CD4-positive, alpha-beta memory T cell (primary cell): ENCODE measurements at regions not wholly inside any gene's neighbourhood (a gene's known extent, or its start where the extent isn't known, plus 50 kb on each side); places are given as distances from the start of the nearest gene placed in this dataset.

Experiments
- CTCF ChIA-PET: fragments of 350-600 bp; sonication (Branson Sonifier 250); formaldehyde crosslinking; loops from one replicate; lab custom pipeline; 2021; ENCODE audit warnings: inconsistent platforms; ENCODE audit not compliant: partially characterized antibody; lab: Charles Lee
- POLR2A ChIA-PET: fragments of 350-600 bp; sonication (Branson Sonifier 250); formaldehyde crosslinking; loops from one replicate; lab custom pipeline; 2021; ENCODE audit not compliant: partially characterized antibody; lab: Charles Lee
- DNase-seq, 5 donors: peaks; one replicate each; pipeline versions ENCODE4 v3.0.0 to v3.0.0-alpha.2; 2020 to 2022; ENCODE audit warnings: mixed read lengths in 1 of 5
- H3K27ac ChIP-seq: one replicate; pipeline ENCODE4 v1.7.0; 2013; ENCODE audit warnings: low read depth, low read length
- H3K27me3 ChIP-seq: 2 replicates; pipeline ENCODE4 v1.7.0; 2013; ENCODE audit warnings: mild to moderate bottlenecking, low read length, moderate library complexity; ENCODE audit not compliant: insufficient read depth
- H3K36me3 ChIP-seq: 2 replicates; pipeline ENCODE4 v1.7.0; 2013; ENCODE audit warnings: mild to moderate bottlenecking, low read length, moderate library complexity; ENCODE audit not compliant: insufficient read depth
- H3K4me1 ChIP-seq: 2 replicates; pipeline ENCODE4 v1.7.0; 2013; ENCODE audit warnings: mild to moderate bottlenecking, low read length, moderate library complexity; ENCODE audit not compliant: insufficient read depth
- H3K4me3 ChIP-seq, 2 donors: one replicate each; pipeline ENCODE4 v1.7.0; 2013; ENCODE audit warnings: low read length in 2 of 2, mild to moderate bottlenecking in 1 of 2
- H3K9me3 ChIP-seq, 2 donors: one replicate each; pipeline ENCODE4 v1.7.0; 2013; ENCODE audit warnings: low read length in 2 of 2, control low read depth in 1 of 2; ENCODE audit not compliant: control insufficient read depth in 1 of 2
- H3K27ac Mint-ChIP-seq, 7 donors: one replicate each; pipeline ENCODE4 v1.8.0; 2020 to 2021; ENCODE audit warnings: mixed read lengths in 7 of 7, mild to moderate bottlenecking in 6 of 7, inconsistent platforms in 3 of 7, moderate library complexity in 3 of 7
- H3K27me3 Mint-ChIP-seq, 2 donors: one replicate each; pipeline ENCODE4 v1.8.0; 2020 to 2021; ENCODE audit warnings: mixed read lengths in 2 of 2
- H3K36me3 Mint-ChIP-seq, 2 donors: one replicate each; pipeline ENCODE4 v1.8.0; 2020 to 2021; ENCODE audit warnings: mixed read lengths in 2 of 2, inconsistent platforms in 1 of 2, mild to moderate bottlenecking in 1 of 2
- H3K4me1 Mint-ChIP-seq, 4 donors: one replicate each; pipeline ENCODE4 v1.8.0; 2020 to 2021; ENCODE audit warnings: mixed read lengths in 4 of 4, mild to moderate bottlenecking in 1 of 4
- H3K4me3 Mint-ChIP-seq, 8 donors: one replicate each; pipeline ENCODE4 v1.8.0; 2020 to 2021; ENCODE audit warnings: mixed read lengths in 8 of 8, mild to moderate bottlenecking in 7 of 8, moderate library complexity in 6 of 8, inconsistent platforms in 3 of 8
- H3K9me3 Mint-ChIP-seq, 8 donors: one replicate each; pipeline ENCODE4 v1.8.0; 2020 to 2021; ENCODE audit warnings: mixed read lengths in 8 of 8, mild to moderate bottlenecking in 5 of 8, inconsistent platforms in 3 of 8, moderate library complexity in 1 of 8
- intact Hi-C: fragments of 100-400 bp; cut with micrococcal nuclease; formaldehyde crosslinking; loops from one replicate; pipeline ENCODE4 v1.15.1; 2023

- H3K27me3 ChIP-seq: no peaks in the 10 kb centered on the region
- ChIA-PET POLR2A (no interaction called here), CTCF (no interaction called here)
- H3K4me3 ChIP-seq: no peak overlapping the region
- H3K4me3 Mint-ChIP-seq: no peak overlapping the region
- H3K36me3 ChIP-seq: no peaks in the 10 kb centered on the region
- H3K9me3 ChIP-seq: no peaks in the 10 kb centered on the region
- no peak for DNase-seq
- H3K27me3 Mint-ChIP-seq: no peaks in the 10 kb centered on the region
- H3K4me1 ChIP-seq: no peaks in the 10 kb centered on the region
- H3K9me3 Mint-ChIP-seq: peaks cover 0 to 3% (median 0%) of the 10 kb centered on the region in 8 donors
- H3K36me3 Mint-ChIP-seq: no peaks in the 10 kb centered on the region
- intact Hi-C loops: no loop called here
- H3K27ac Mint-ChIP-seq: no peak overlapping the region
- H3K4me1 Mint-ChIP-seq: no peaks in the 10 kb centered on the region
- no peak overlapping the region for H3K27ac ChIP-seq
Measured at GRCh38 chr2:66682476-66682875, 247.6 kb downstream of the MEIS1 start.

DNA sequence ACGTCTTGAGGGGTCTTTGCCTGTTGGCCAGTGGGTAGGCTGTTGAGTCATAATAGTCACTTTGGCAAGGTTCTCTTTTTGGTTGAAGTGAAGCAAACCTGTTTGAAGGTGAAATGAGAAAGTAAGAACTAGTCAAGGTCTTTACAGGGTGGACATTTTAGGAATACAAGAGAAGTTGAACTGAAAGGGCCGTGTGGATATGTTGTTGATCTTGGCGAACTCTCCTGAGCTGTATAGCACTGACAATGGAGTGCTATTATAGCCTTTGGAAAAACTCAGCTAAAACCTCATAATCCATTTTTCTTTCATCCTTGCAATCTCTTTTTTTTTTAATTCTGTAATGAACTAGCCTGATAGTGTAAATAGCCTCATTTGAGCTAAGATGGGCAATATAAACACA, 248.1 kb downstream of the MEIS1 start:
- H3K27ac Mint-ChIP-seq: no peak overlapping the region

GRCh38 chr2:66683599-66683998, 248.7 kb downstream of the MEIS1 start:
- CTCF ChIA-PET: no interaction called here
- H3K36me3 Mint-ChIP-seq: no peaks in the 10 kb centered on the region
- intact Hi-C loops: no loop called here
- Histone ChIP-seq H3K36me3 (no peaks in the 10 kb centered on the region), H3K27ac (no peak overlapping the region), H3K4me3 (no peak overlapping the region), H3K4me1 (no peaks in the 10 kb centered on the region), H3K27me3 (no peaks in the 10 kb centered on the region), H3K9me3 (no peaks in the 10 kb centered on the region)
- H3K4me3 Mint-ChIP-seq: no peak overlapping the region
- H3K27ac Mint-ChIP-seq: no peak overlapping the region
- H3K27me3 Mint-ChIP-seq: no peaks in the 10 kb centered on the region
- no peak for DNase-seq
- H3K4me1 Mint-ChIP-seq: no peaks in the 10 kb centered on the region
- H3K9me3 Mint-ChIP-seq: peaks cover 0 to 3% (median 0%) of the 10 kb centered on the region in 8 donors
- POLR2A ChIA-PET: no interaction called here

More for the DNA sequence above, 248.1 kb downstream of the MEIS1 start:
- Histone ChIP-seq H3K9me3 (no peaks in the 10 kb centered on the region), H3K36me3 (no peaks in the 10 kb centered on the region), H3K27me3 (no peaks in the 10 kb centered on the region), H3K27ac (no peak overlapping the region), H3K4me3 (no peak overlapping the region), H3K4me1 (no peaks in the 10 kb centered on the region)
- Mint-ChIP-seq H3K4me1 (no peaks in the 10 kb centered on the region), H3K36me3 (no peaks in the 10 kb centered on the region), H3K4me3 (no peak overlapping the region), H3K9me3 (peaks cover 0 to 3% (median 0%) of the 10 kb centered on the region in 8 donors), H3K27me3 (no peaks in the 10 kb centered on the region)
- ChIA-PET CTCF (no interaction called here), POLR2A (no interaction called here)
- DNase-seq: no peak
- intact Hi-C loops: no loop called here

DNA sequence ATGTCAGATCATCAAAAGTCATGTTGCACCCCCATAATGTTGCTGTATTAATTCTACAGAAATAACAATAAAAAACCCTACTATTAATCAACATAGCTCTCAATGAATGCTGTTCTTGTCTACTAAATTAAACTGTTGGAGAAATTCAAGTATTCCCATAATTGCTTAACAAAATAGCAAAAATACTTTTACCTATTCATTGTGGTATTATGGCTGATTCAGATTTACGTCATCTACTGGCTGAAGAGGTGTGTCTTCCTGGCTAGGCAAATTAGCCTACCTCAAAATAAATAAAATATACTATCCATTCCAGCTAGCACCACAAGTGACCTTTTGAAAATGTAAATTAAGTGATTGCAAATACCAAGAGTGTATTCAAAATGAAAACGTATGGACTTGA, 249.4 kb downstream of the MEIS1 start:
- no peaks in the 10 kb centered on the region for H3K9me3 ChIP-seq
- peaks cover 0 to 1% of the 10 kb centered on the region in 2 donors for H3K27me3 Mint-ChIP-seq
- POLR2A ChIA-PET: no interaction called here
- H3K4me3 Mint-ChIP-seq: no peak overlapping the region
- H3K27ac Mint-ChIP-seq: no peak overlapping the region
- H3K4me1 ChIP-seq: no peaks in the 10 kb centered on the region
- H3K27ac ChIP-seq: no peak overlapping the region
- no peaks in the 10 kb centered on the region for H3K36me3 Mint-ChIP-seq
- peaks cover 0 to 3% (median 0%) of the 10 kb centered on the region in 8 donors for H3K9me3 Mint-ChIP-seq
- no peaks in the 10 kb centered on the region for H3K27me3 ChIP-seq
- DNase-seq: no peak
- H3K36me3 ChIP-seq: no peaks in the 10 kb centered on the region
- H3K4me3 ChIP-seq: no peak overlapping the region
- H3K4me1 Mint-ChIP-seq: no peaks in the 10 kb centered on the region
- intact Hi-C loops: no loop called here
- CTCF ChIA-PET: no interaction called here

DNA sequence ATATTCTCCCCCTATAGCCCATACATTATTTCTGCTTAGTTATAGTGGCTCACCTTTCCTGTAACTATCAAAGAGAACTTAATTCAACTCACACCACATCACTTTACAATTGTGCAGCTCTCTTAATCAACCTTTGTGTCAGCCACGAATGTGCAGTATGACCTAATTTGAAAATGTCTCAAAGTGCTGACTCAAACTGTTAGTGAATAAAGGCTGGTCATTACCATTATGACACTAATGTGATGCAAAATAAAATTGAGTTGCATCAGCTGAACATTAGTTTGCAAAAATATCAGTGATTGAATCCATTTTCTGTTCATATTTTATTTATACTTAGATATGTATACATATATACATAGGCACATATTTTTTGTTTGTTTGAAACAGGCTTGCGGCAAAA, 251.8 kb downstream of the MEIS1 start:
- Mint-ChIP-seq H3K36me3 (no peaks in the 10 kb centered on the region), H3K27ac (no peak overlapping the region), H3K27me3 (peaks cover 0 to 1% of the 10 kb centered on the region in 2 donors), H3K4me1 (no peaks in the 10 kb centered on the region), H3K9me3 (peaks cover 0 to 2% (median 0%) of the 10 kb centered on the region in 8 donors), H3K4me3 (no peak overlapping the region)
- DNase-seq: no peak
- POLR2A ChIA-PET: no interaction called here
- Histone ChIP-seq H3K4me3 (no peak overlapping the region), H3K27ac (no peak overlapping the region), H3K36me3 (no peaks in the 10 kb centered on the region), H3K9me3 (no peaks in the 10 kb centered on the region), H3K4me1 (no peaks in the 10 kb centered on the region), H3K27me3 (no peaks in the 10 kb centered on the region)
- intact Hi-C loops: no loop called here
- CTCF ChIA-PET: no interaction called here

DNA sequence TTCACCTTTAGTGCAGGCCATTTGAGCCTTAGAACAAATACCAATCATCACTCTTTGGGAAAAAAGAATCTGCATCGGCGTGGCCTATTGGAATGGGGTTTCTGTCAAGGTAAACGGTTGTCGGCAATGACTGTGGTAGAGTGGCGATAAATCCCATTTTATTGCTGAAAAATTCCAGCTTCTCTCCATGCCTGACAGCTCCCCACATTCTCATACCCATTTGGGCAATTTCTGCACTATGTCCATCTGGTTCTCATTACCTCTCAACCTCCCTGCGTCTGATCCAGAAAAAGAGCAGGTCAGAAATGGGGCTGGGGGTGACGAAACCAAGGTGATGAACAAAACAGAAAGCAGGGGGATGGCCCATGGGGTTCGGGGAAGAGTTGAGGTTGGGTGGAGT, 254.0 kb downstream of the MEIS1 start:
- no peak overlapping the region for H3K27ac Mint-ChIP-seq

GRCh38 chr2:66689456-66690051, 254.6 kb downstream of the MEIS1 start:
- peaks cover 0 to 1% of the 10 kb centered on the region in 2 donors for H3K27me3 Mint-ChIP-seq
- no peak for DNase-seq
- Histone ChIP-seq H3K4me1 (no peaks in the 10 kb centered on the region), H3K27me3 (no peaks in the 10 kb centered on the region), H3K36me3 (no peaks in the 10 kb centered on the region), H3K4me3 (no peak overlapping the region), H3K27ac (no peak overlapping the region), H3K9me3 (no peaks in the 10 kb centered on the region)
- intact Hi-C loops: no loop called here
- no peaks in the 10 kb centered on the region for H3K4me1 Mint-ChIP-seq
- H3K4me3 Mint-ChIP-seq: no peak overlapping the region
- H3K27ac Mint-ChIP-seq: no peak overlapping the region
- H3K36me3 Mint-ChIP-seq: no peaks in the 10 kb centered on the region
- POLR2A ChIA-PET: no interaction called here
- CTCF ChIA-PET: no interaction called here
- H3K9me3 Mint-ChIP-seq: peaks cover 0 to 2% (median 0%) of the 10 kb centered on the region in 8 donors

More for the DNA sequence above, 254.0 kb downstream of the MEIS1 start:
- no peaks in the 10 kb centered on the region for H3K4me1 ChIP-seq
- no peak overlapping the region for H3K27ac ChIP-seq
- Mint-ChIP-seq H3K27me3 (peaks cover 0 to 1% of the 10 kb centered on the region in 2 donors), H3K9me3 (peaks cover 0 to 2% (median 0%) of the 10 kb centered on the region in 8 donors), H3K4me1 (no peaks in the 10 kb centered on the region), H3K36me3 (no peaks in the 10 kb centered on the region), H3K4me3 (no peak overlapping the region)
- intact Hi-C loops: no loop called here
- CTCF ChIA-PET: no interaction called here
- H3K4me3 ChIP-seq: no peak overlapping the region
- DNase-seq: no peak
- POLR2A ChIA-PET: no interaction called here
- no peaks in the 10 kb centered on the region for H3K36me3 ChIP-seq
- H3K9me3 ChIP-seq: no peaks in the 10 kb centered on the region
- no peaks in the 10 kb centered on the region for H3K27me3 ChIP-seq
